CD4-positive, alpha-beta T cell (primary cell): ENCODE measurements at regions not wholly inside any gene's neighbourhood (a gene's known extent, or its start where the extent isn't known, plus 50 kb on each side); places are given as distances from the start of the nearest gene placed in this dataset.

Experiments used
- ATAC-seq: fragments of 200-7000 bp; cut with Tn5 transposase; one replicate; pipeline ENCODE4 v1.10.0; 2022; ENCODE audit warnings: mild to moderate bottlenecking; ENCODE audit not compliant: poor library complexity
- CTCF ChIA-PET: fragments of 350-600 bp; sonication (Branson Sonifier 250); formaldehyde crosslinking; loops from one replicate; lab custom pipeline; 2021; ENCODE audit warnings: antibody characterized with exemption, inconsistent platforms; lab: Charles Lee
- POLR2A ChIA-PET: fragments of 350-600 bp; sonication (Branson Sonifier 250); formaldehyde crosslinking; loops from one replicate; lab custom pipeline; 2021; ENCODE audit warnings: antibody characterized with exemption, inconsistent platforms; lab: Charles Lee
- DNase-seq, 14 experiments: peaks; one replicate each; pipeline ENCODE4 v3.0.0-alpha.2; 2013 to 2020; ENCODE audit warnings: mixed read lengths in 2 of 14
- H3K27ac ChIP-seq, 2 donors: one replicate each; pipeline versions ENCODE4 v1.5.1 to v1.7.0; 2013; ENCODE audit warnings: low read length in 2 of 2, low read depth in 1 of 2, mild to moderate bottlenecking in 1 of 2
- H3K27me3 ChIP-seq, 2 experiments: 1 replicate in 1 of 2; 2 replicates in 1 of 2; pipeline versions ENCODE4 v1.6.1 to v1.7.0; 2013; ENCODE audit warnings: low read length in 2 of 2, control low read depth in 1 of 2, mild to moderate bottlenecking in 1 of 2, moderate library complexity in 1 of 2; ENCODE audit not compliant: insufficient read depth in 2 of 2, control insufficient read depth in 1 of 2
- H3K36me3 ChIP-seq: one replicate; pipeline ENCODE4 v1.6.1; 2013; ENCODE audit warnings: low read length, control low read depth; ENCODE audit not compliant: insufficient read depth
- H3K4me1 ChIP-seq: one replicate; pipeline ENCODE4 v1.6.1; 2013; ENCODE audit warnings: low read length, control low read depth; ENCODE audit not compliant: insufficient read depth
- H3K4me3 ChIP-seq: one replicate; pipeline ENCODE4 v1.5.1; 2013; ENCODE audit warnings: mild to moderate bottlenecking, low read length, moderate library complexity
- H3K9me3 ChIP-seq, 2 experiments: 1 replicate in 1 of 2; 2 replicates in 1 of 2; pipeline versions ENCODE4 v1.6.1 to v1.7.0; 2013; ENCODE audit warnings: low read length in 2 of 2, mild to moderate bottlenecking in 2 of 2, control low read depth in 1 of 2, moderate library complexity in 1 of 2; ENCODE audit not compliant: control insufficient read depth in 1 of 2, insufficient read depth in 1 of 2
- H3K27ac Mint-ChIP-seq: one replicate; pipeline ENCODE4 v1.8.0; 2020; ENCODE audit warnings: mixed read lengths
- H3K27me3 Mint-ChIP-seq: one replicate; pipeline ENCODE4 v1.8.0; 2021; ENCODE audit warnings: mixed read lengths
- H3K36me3 Mint-ChIP-seq: one replicate; pipeline ENCODE4 v1.8.0; 2021; ENCODE audit warnings: low read depth, mixed read lengths
- H3K4me1 Mint-ChIP-seq: one replicate; pipeline ENCODE4 v1.8.0; 2021; ENCODE audit warnings: low read depth, mixed read lengths
- H3K4me3 Mint-ChIP-seq: one replicate; pipeline ENCODE4 v1.8.0; 2020; ENCODE audit warnings: mild to moderate bottlenecking, mixed read lengths
- H3K9me3 Mint-ChIP-seq: one replicate; pipeline ENCODE4 v1.8.0; 2020; ENCODE audit warnings: mixed read lengths
- CTCF ChIP-seq: fragments of 200-600 bp; IDR thresholded peaks from one replicate; pipeline ENCODE4 v1.8.0; 2022; ENCODE audit warnings: antibody characterized with exemption, mild to moderate bottlenecking
- intact Hi-C, 2 experiments: fragments of 100-400 bp; cut with DNase I in 1 of 2; cut with micrococcal nuclease in 1 of 2; formaldehyde crosslinking; loops; one replicate each; pipeline versions ENCODE4 v1.15.1 to v1.9.0; 2023 to 2025; cut with DNase I, micrococcal nuclease

DNA sequence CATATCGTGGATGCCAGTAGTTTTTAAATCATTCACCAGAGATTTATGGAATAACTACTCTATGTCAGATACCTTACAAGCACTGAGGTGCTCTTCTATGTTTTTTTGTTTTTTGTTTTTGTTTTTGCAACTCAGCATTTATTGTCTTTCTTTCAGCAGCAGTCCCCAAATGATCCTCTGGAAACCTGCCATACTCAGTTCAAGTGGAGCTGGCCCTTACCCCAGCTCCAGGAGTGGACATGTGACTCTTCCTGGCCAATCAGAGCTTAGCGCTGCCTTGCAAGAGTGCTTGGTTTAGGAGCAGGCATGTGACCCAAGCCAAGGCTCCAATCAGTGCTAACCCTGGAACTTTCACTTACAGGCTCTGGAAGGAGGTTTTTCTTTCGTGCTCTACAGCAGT lies 356.6 kb upstream of the ZMIZ1 start:
- no peaks in the 10 kb centered on the region for H3K36me3 Mint-ChIP-seq
- no peak for DNase-seq
- no peak overlapping the region for H3K27ac Mint-ChIP-seq
- Histone ChIP-seq H3K4me1 (no peaks in the 10 kb centered on the region), H3K27ac (no peak overlapping the region), H3K27me3 (peaks cover 0 to 3% of the 10 kb centered on the region in 2 experiments), H3K4me3 (no peak overlapping the region), H3K9me3 (no peaks in the 10 kb centered on the region), H3K36me3 (no peaks in the 10 kb centered on the region)
- TF ChIP-seq CTCF, result no peak
- POLR2A ChIA-PET, result no interaction called here
- H3K9me3 Mint-ChIP-seq, result no peaks in the 10 kb centered on the region
- intact Hi-C loops, result no loop called here
- no peak overlapping the region for H3K4me3 Mint-ChIP-seq
- H3K27me3 Mint-ChIP-seq, result no peaks in the 10 kb centered on the region
- H3K4me1 Mint-ChIP-seq, result no peaks in the 10 kb centered on the region
- CTCF ChIA-PET, result no interaction called here
- no peak for ATAC-seq

DNA sequence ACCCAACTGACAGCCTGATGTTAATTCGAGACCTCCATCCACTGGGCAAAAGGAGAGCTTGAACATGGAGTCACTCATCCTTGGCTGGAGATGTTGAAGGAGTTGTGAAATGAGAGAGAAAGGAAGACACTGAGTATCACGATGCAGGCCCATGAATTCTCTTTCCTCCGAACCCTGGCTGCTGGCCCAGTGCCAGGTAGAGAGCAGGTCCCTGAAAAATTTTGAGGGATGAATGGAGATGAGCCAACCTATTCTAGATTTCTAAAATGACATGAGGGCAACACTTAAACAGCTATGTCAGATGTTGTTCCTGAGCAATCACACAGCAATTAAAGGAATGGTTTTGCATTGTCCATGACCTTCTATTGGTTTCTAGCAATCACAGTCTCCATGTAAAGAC lies 355.1 kb upstream of the ZMIZ1 start:
- Mint-ChIP-seq H3K4me1 (no peaks in the 10 kb centered on the region), H3K9me3 (no peaks in the 10 kb centered on the region), H3K36me3 (no peaks in the 10 kb centered on the region), H3K27ac (no peak overlapping the region), H3K4me3 (no peak overlapping the region), H3K27me3 (no peaks in the 10 kb centered on the region)
- no peak overlapping the region for H3K27ac ChIP-seq
- no peak overlapping the region for H3K4me3 ChIP-seq
- no peak for TF ChIP-seq CTCF
- no peaks in the 10 kb centered on the region for H3K4me1 ChIP-seq
- DNase-seq (no peak), ATAC-seq (no peak)
- intact Hi-C loops, result no loop called here
- ChIA-PET POLR2A (interaction anchor here (0.6 kb wide), 1 partner anchor 21 kb away, joined by 3 read pairs; no protein-coding TSS in a partner anchor), CTCF (no interaction called here)
- H3K36me3 ChIP-seq, result no peaks in the 10 kb centered on the region
- H3K27me3 ChIP-seq, result peaks cover 0 to 3% of the 10 kb centered on the region in 2 experiments
- H3K9me3 ChIP-seq, result no peaks in the 10 kb centered on the region

- Mint-ChIP-seq H3K4me1 (no peaks in the 10 kb centered on the region), H3K4me3 (no peak overlapping the region), H3K36me3 (no peaks in the 10 kb centered on the region), H3K27me3 (no peaks in the 10 kb centered on the region), H3K9me3 (no peaks in the 10 kb centered on the region), H3K27ac (no peak overlapping the region)
- DNase-seq (no peak), ATAC-seq (no peak)
- no peak overlapping the region for H3K4me3 ChIP-seq
- TF ChIP-seq CTCF, result no peak
- H3K27me3 ChIP-seq, result peaks cover 0 to 3% of the 10 kb centered on the region in 2 experiments
- POLR2A ChIA-PET, result interaction anchor here (0.6 kb wide), 1 partner anchor 22 kb away, joined by 3 read pairs; no protein-coding TSS in a partner anchor
- CTCF ChIA-PET, result no interaction called here
- intact Hi-C loops, result no loop called here
- H3K36me3 ChIP-seq, result no peaks in the 10 kb centered on the region
- no peaks in the 10 kb centered on the region for H3K4me1 ChIP-seq
- no peak overlapping the region for H3K27ac ChIP-seq
- no peaks in the 10 kb centered on the region for H3K9me3 ChIP-seq
Observed at GRCh38 chr10:78714225-78714624, 354.5 kb upstream of the ZMIZ1 start.
